SK-N-SH (cell line): ENCODE measurements at regions not wholly inside any gene's neighbourhood (a gene's known extent, or its start where the extent isn't known, plus 50 kb on each side); places are given as distances from the start of the nearest gene placed in this dataset.

Source experiments
- EZH2phosphoT487 ChIP-seq: fragments of 200-600 bp; sonication (generic); IDR thresholded peaks from 2 replicates; pipeline ENCODE4 v1.6.1; 2017; ENCODE audit warnings: low read depth, mixed run types, mild to moderate bottlenecking, antibody characterized with exemption, moderate library complexity, borderline replicate concordance
- MAX ChIP-seq: IDR thresholded peaks from 2 replicates; pipeline ENCODE4 v1.4.0; 2012; ENCODE audit warnings: low read depth
- TF ChIP-seq, protein P1 (sequence below): fragments of 200-600 bp; sonication (generic); IDR thresholded peaks from 2 replicates; pipeline ENCODE4 v1.6.1; 2017; ENCODE audit warnings: antibody characterized with exemption, mild to moderate bottlenecking, moderate library complexity

DNA sequence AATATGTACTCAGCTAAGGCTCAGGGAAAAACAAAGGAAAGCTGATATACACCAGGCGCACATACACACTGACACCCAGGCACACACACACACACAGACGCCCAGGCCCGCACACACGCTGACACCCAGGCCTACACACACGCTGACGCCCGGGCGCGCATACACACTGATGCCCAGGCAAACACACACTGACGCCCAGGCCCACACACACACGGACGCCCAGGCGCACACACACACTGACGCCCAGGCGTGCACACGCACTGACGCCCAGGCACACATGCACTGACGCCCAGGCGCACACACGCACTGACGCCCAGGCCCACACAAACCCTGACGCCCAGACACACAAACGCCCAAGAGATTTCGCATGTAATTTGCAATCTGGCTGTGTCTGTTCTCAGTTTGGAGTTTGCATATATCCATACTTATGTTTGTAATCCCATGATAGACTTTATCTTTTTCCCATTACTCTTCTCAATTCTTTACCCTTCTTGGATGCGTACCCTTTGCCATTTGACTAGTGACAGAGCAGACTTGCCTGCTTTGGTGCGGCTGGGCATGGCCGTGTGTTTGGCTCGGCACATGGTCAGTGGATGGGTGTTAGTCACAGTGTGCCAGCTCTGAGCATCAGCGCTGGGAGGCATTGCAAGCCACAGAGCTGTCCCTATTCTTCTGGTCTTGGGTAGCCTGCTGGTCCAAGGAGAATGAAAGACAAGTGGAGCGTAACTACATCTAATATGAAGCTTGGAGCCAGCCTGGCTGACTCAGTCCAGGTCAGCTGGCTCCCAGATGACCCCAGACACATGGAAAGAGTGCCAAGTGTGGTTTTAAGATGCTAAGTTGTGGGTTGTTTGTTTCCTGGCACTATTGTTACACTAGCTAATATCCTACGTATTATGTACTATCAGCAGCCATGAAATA, 632.4 kb upstream of the ZFP42 start:
- TF ChIP-seq, protein P1, sequence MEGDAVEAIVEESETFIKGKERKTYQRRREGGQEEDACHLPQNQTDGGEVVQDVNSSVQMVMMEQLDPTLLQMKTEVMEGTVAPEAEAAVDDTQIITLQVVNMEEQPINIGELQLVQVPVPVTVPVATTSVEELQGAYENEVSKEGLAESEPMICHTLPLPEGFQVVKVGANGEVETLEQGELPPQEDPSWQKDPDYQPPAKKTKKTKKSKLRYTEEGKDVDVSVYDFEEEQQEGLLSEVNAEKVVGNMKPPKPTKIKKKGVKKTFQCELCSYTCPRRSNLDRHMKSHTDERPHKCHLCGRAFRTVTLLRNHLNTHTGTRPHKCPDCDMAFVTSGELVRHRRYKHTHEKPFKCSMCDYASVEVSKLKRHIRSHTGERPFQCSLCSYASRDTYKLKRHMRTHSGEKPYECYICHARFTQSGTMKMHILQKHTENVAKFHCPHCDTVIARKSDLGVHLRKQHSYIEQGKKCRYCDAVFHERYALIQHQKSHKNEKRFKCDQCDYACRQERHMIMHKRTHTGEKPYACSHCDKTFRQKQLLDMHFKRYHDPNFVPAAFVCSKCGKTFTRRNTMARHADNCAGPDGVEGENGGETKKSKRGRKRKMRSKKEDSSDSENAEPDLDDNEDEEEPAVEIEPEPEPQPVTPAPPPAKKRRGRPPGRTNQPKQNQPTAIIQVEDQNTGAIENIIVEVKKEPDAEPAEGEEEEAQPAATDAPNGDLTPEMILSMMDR: no peak
- no peak for TF ChIP-seq EZH2phosphoT487
- no peak for TF ChIP-seq MAX
